GM12878 (cell line): ENCODE measurements at regions not wholly inside any gene's neighbourhood (a gene's known extent, or its start where the extent isn't known, plus 50 kb on each side); places are given as distances from the start of the nearest gene placed in this dataset.

Experiments used
- ATAC-seq: fragments of 200-7000 bp; cut with Tn5 transposase; 3 replicates; pipeline ENCODE4 v1.9.1; 2020; ENCODE audit warnings: mild to moderate bottlenecking, moderate library complexity
- BruUV-seq: library from RNA; stranded (reverse); fragments of 400-500 nt; replicated peaks from 2 replicates; lab custom pipeline; 2021; lab: Mats Ljungman, UMichigan
- CTCF ChIA-PET: fragments of 300-600 bp; sonication (Branson Sonifier 250); formaldehyde crosslinking; extraction: SDS; loops from one replicate; lab custom pipeline; 2021; ENCODE audit warnings: inconsistent platforms; lab: Yijun Ruan, JAX
- POLR2A ChIA-PET: fragments of 350-600 bp; formaldehyde crosslinking; extraction: SDS; loops from one replicate; lab custom pipeline; 2021; ENCODE audit warnings: inconsistent platforms; lab: Charles Lee
- RAD21 ChIA-PET: fragments of 300-600 bp; sonication (Branson Sonifier 250); formaldehyde crosslinking; loops from one replicate; lab custom pipeline; 2023; ENCODE audit warnings: antibody characterized with exemption; ENCODE audit not compliant: unreplicated experiment; lab: Charles Lee
- SMC1A ChIA-PET: fragments of 300-600 bp; sonication (Branson Sonifier 250); formaldehyde crosslinking; loops from one replicate; lab custom pipeline; 2023; ENCODE audit not compliant: unreplicated experiment, uncharacterized antibody; lab: Charles Lee
- DNase-seq: peaks from one replicate; pipeline ENCODE4 v3.0.0-alpha.2; 2011; ENCODE audit warnings: low read depth, low spot score
- FAIRE-seq: peaks from 3 replicates; lab custom pipeline; 2011; peaks lifted over from hg19 to GRCh38; lab: Jason Lieb, UNC
- H2AFZ ChIP-seq: 2 replicates; pipeline ENCODE4 v1.6.0; 2011; ENCODE audit warnings: low read depth, low read length, control low read depth; ENCODE audit not compliant: control insufficient read depth
- H3K27ac ChIP-seq: 2 replicates; pipeline ENCODE4 v1.5.1; 2011; ENCODE audit warnings: control low read depth; ENCODE audit not compliant: control insufficient read depth, insufficient read depth
- H3K27me3 ChIP-seq, 2 experiments: replicated peaks in 1 of 2; 2 replicates each; pipeline versions ENCODE4 v1.6.0 to v1.6.1; 2011; ENCODE audit warnings: low read length in 1 of 2; ENCODE audit not compliant: control insufficient read depth in 2 of 2, insufficient read depth in 2 of 2
- H3K36me3 ChIP-seq, 2 experiments: 2 replicates each; pipeline ENCODE4 v1.5.1; 2011; ENCODE audit warnings: low read length in 1 of 2; ENCODE audit not compliant: control insufficient read depth in 2 of 2, insufficient read depth in 2 of 2
- H3K4me1 ChIP-seq: 2 replicates; pipeline ENCODE4 v1.6.1; 2011; ENCODE audit warnings: mild to moderate bottlenecking, low read length, moderate library complexity, mixed read lengths; ENCODE audit not compliant: control insufficient read depth, insufficient read depth
- H3K4me2 ChIP-seq: 2 replicates; pipeline ENCODE4 v1.6.0; 2011; ENCODE audit warnings: control low read depth; ENCODE audit not compliant: control insufficient read depth, insufficient read depth
- H3K4me3 ChIP-seq: fragments of 200-600 bp; sonication (generic); 2 replicates; pipeline ENCODE4 v1.5.1; 2016
- H3K79me2 ChIP-seq: 2 replicates; pipeline ENCODE4 v1.6.0; 2011; ENCODE audit warnings: low read length; ENCODE audit not compliant: control insufficient read depth, insufficient read depth
- H3K9ac ChIP-seq: 2 replicates; pipeline ENCODE4 v1.8.0; 2011; ENCODE audit warnings: low read length, control low read depth, mixed read lengths; ENCODE audit not compliant: control insufficient read depth, insufficient read depth
- H3K9me3 ChIP-seq: replicated peaks from 3 replicates; pipeline ENCODE4 v1.5.1; 2011; ENCODE audit warnings: mild to moderate bottlenecking, low read length; ENCODE audit not compliant: control insufficient read depth, insufficient read depth
- H4K20me1 ChIP-seq: 2 replicates; pipeline ENCODE4 v1.6.0; 2011; ENCODE audit not compliant: control insufficient read depth, insufficient read depth
- ASH2L ChIP-seq: fragments of 300-600, 200-600 bp; sonication (generic); IDR thresholded peaks from 2 replicates; pipeline ENCODE4 v1.6.1; 2017; ENCODE audit warnings: low read depth, mild to moderate bottlenecking, borderline replicate concordance
- E4F1 ChIP-seq: fragments of 450-650 bp; IDR thresholded peaks from 2 replicates; pipeline ENCODE4 v1.6.1; 2018; ENCODE audit warnings: borderline replicate concordance, mild to moderate bottlenecking; ENCODE audit not compliant: partially characterized antibody
- EZH2 ChIP-seq: IDR thresholded peaks from 2 replicates; pipeline ENCODE4 v1.6.1; 2012; ENCODE audit warnings: low read depth, mild to moderate bottlenecking, control low read depth, inconsistent platforms, low read length, borderline replicate concordance; ENCODE audit not compliant: control insufficient read depth
- KLF5 ChIP-seq: fragments of 450-650 bp; IDR thresholded peaks from 2 replicates; pipeline ENCODE4 v1.6.1; 2014; ENCODE audit warnings: mild to moderate bottlenecking; ENCODE audit not compliant: partially characterized antibody
- PML ChIP-seq: IDR thresholded peaks from 2 replicates; pipeline ENCODE4 v1.6.1; 2012; ENCODE audit warnings: low read length, inconsistent platforms
- RFX5 ChIP-seq: IDR thresholded peaks from 2 replicates; pipeline ENCODE4 v1.6.1; 2011; ENCODE audit warnings: low read depth, low read length, improper control_type of control experiment
- TAF1 ChIP-seq: IDR thresholded peaks from 2 replicates; pipeline ENCODE4 v1.6.1; 2011; ENCODE audit warnings: mild to moderate bottlenecking, low read depth, low read length, borderline replicate concordance
- TCF12 ChIP-seq: IDR thresholded peaks from 2 replicates; pipeline ENCODE4 v1.6.1; 2011; ENCODE audit warnings: low read depth, mild to moderate bottlenecking, low read length
- in situ Hi-C: fragments of 300-500 bp; cut with MboI; formaldehyde crosslinking; loops from 9 replicates; pipeline ENCODE4 v1.14.3; 2018; ENCODE audit warnings: mixed read lengths
- intact Hi-C: fragments of 100-400 bp; cut with micrococcal nuclease; formaldehyde crosslinking; loops from one replicate; pipeline ENCODE4 v1.14.2; 2022; ENCODE audit not compliant: unreplicated experiment

- Histone ChIP-seq H3K27ac (no peak overlapping the region), H3K9me3 (peaks cover 5% of the 10 kb centered on the region; the same call in 2 of the 3 replicates), H2AFZ (no peak overlapping the region), H3K4me3 (no peak overlapping the region), H3K36me3 (no peaks in the 10 kb centered on the region), H3K4me2 (no peak overlapping the region), H4K20me1 (no peaks in the 10 kb centered on the region), H3K4me1 (no peaks in the 10 kb centered on the region), H3K79me2 (no peaks in the 10 kb centered on the region), H3K9ac (no peak overlapping the region), H3K27me3 (no peaks in the 10 kb centered on the region)
- in situ Hi-C loops, result no loop called here
- no peak for DNase-seq
- TF ChIP-seq ASH2L (no peak), RFX5 (no peak), E4F1 (no peak), KLF5 (no peak), TAF1 (no peak), TCF12 (no peak), EZH2 (no peak), PML (no peak)
- intact Hi-C loops, result no loop called here
- no TSS peak for BruUV-seq
- SMC1A ChIA-PET, result interaction anchor here (0.6 kb wide), 1 partner anchor 21 kb away, joined by 3 read pairs; no protein-coding TSS in a partner anchor
- ATAC-seq, result no peak
- CTCF ChIA-PET, result no interaction called here
- POLR2A ChIA-PET, result no interaction called here
- FAIRE-seq, result no peak
- RAD21 ChIA-PET, result no interaction called here
These were observed 304.0 kb downstream of the ARHGAP12 start for GRCh38 chr10:31624611-31625010.
